ENCODE measurements at regions not wholly inside any gene's neighbourhood (a gene's known extent, or its start where the extent isn't known, plus 50 kb on each side); places are given as distances from the start of the nearest gene placed in this dataset.

DNA sequence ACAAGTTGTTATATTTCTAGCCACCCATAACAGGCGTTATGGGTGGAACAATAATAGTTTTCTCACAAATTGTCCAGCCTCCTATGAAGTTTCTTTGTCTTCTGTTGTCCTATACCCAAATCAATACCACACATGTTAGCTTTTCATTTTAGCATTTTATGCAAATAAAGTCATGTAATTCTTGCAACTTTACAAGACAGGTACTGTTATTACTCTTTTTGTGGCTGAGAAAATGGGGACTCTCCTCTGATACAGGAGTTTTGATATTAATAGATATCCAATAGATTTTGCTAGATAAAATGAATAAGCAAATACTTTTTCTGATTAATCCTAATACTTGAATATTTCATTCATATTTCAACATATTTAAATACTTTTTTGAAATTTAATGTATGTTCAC is 151.0 kb downstream of the PMAIP1 start:
- TF ChIP-seq, protein P1, sequence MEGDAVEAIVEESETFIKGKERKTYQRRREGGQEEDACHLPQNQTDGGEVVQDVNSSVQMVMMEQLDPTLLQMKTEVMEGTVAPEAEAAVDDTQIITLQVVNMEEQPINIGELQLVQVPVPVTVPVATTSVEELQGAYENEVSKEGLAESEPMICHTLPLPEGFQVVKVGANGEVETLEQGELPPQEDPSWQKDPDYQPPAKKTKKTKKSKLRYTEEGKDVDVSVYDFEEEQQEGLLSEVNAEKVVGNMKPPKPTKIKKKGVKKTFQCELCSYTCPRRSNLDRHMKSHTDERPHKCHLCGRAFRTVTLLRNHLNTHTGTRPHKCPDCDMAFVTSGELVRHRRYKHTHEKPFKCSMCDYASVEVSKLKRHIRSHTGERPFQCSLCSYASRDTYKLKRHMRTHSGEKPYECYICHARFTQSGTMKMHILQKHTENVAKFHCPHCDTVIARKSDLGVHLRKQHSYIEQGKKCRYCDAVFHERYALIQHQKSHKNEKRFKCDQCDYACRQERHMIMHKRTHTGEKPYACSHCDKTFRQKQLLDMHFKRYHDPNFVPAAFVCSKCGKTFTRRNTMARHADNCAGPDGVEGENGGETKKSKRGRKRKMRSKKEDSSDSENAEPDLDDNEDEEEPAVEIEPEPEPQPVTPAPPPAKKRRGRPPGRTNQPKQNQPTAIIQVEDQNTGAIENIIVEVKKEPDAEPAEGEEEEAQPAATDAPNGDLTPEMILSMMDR (conservative IDR thresholded peaks at IDR 0.05; ENCODE audit: control insufficient read depth, insufficient read depth, low read depth, low read length), result no peak
- DNase-seq (ENCODE audit: low read depth), result no peak
- no peak overlapping the region for H3K4me3 ChIP-seq (ENCODE audit: control insufficient read depth, low read depth, low read length)

DNA sequence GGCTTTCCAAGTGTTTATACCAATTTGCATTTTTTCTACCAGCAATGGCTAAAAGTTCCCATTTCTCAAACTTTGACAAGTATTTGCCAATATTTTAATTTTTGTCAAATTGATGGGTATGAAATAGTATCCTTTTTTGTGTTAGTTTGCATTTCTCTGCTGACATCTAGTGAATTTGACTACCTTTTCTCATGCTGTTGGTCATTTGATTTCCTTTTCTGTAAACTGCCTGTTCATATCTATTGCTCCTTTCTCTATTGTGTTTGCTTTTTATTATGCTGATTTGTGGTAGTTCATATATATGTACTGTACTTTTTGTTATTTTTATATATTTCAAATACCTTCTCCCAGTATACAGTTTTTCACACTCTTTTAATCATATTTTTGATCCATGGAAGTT is 149.4 kb downstream of the PMAIP1 start:
- DNase-seq (ENCODE audit: low read depth), result no peak
- H3K4me3 ChIP-seq (ENCODE audit: control insufficient read depth, low read depth, low read length), result no peak overlapping the region
- TF ChIP-seq, protein P1 (conservative IDR thresholded peaks at IDR 0.05; ENCODE audit: control insufficient read depth, insufficient read depth, low read depth, low read length), result no peak

DNA sequence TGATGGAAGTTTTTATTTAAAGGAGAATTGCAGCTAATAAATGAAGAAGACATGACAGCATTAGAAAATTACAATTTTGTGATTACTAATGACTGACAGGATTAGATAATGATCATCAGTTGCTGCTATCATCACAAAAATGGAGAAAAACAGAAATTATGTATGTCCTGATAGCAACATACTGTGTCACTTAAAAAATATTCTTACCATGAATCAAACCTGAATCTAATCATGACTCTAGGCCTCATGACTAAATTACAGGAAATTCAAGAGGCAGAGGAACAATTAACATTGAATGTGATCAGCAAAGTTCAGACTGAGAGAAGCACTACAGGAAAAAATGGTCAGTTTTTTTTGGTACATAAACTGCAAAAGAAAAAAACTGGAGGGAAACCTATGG is 147.8 kb downstream of the PMAIP1 start:
- TF ChIP-seq, protein P1 (conservative IDR thresholded peaks at IDR 0.05; ENCODE audit: control insufficient read depth, insufficient read depth, low read depth, low read length), result no peak
- DNase-seq (ENCODE audit: low read depth), result peak; percentile 41

DNA sequence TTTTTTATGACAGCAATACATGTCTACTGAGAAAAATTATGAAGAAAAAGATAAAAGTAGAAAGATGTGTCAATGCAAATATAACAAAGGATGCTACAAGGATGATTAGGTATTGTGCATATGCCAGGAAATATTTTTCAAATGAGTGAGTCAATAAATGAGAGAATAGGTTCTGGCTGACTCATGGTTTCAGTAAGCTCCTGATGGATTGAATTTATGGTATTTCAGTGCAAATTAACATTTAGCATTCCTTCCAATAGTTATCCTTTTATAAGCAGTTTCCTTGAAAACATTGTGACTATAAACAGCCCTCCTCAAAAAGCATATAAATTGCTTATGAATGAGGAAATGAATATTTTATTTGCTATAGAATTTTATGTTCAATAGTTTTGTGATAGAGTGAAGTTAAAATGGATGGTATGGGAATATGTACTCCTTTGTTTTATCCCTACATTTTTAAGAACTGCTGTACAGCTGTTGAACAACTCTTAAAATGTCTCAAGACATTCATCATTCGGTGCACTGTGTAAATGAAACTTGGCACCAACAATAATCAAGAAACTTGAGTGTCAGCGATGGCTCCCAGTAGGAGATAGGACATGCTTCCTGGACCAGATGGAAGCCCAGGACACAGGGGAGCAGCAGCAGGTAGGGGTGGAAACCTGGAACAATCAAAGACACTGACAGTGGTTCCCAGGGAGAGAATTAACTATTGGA is 144.7 kb downstream of the PMAIP1 start:
- no peak overlapping the region for H3K4me3 ChIP-seq (ENCODE audit: control insufficient read depth, low read depth, low read length)
- peak; percentile 82 for DNase-seq (ENCODE audit: low read depth)
- TF ChIP-seq, protein P1 (conservative IDR thresholded peaks at IDR 0.05; ENCODE audit: control insufficient read depth, insufficient read depth, low read depth, low read length), result no peak

More for the DNA sequence above, 147.8 kb downstream of the PMAIP1 start:
- H3K4me3 ChIP-seq (ENCODE audit: control insufficient read depth, low read depth, low read length), result no peak overlapping the region

DNA sequence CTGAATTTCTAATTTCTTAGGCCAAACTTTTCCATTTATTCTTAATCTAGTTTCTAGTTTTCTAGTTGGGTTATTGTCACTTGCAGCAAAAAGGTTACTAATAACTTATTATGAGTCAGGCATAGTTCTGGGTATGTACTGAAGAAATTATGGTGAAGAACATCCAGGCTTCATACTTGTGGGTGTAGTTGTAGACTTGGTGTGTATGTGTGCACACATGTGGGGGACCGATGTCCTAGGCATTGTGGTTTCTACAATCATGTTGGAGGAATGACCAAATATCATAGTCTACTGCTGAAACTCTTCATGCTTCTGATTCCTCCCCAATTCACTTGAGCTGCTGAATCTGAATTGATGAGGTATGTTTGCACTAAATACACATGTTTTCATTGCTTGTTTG is 141.2 kb downstream of the PMAIP1 start:
- peak; percentile 29 for DNase-seq (ENCODE audit: low read depth)
- no peak overlapping the region for H3K4me3 ChIP-seq (ENCODE audit: control insufficient read depth, low read depth, low read length)
- TF ChIP-seq, protein P1 (conservative IDR thresholded peaks at IDR 0.05; ENCODE audit: control insufficient read depth, insufficient read depth, low read depth, low read length), result no peak

DNA sequence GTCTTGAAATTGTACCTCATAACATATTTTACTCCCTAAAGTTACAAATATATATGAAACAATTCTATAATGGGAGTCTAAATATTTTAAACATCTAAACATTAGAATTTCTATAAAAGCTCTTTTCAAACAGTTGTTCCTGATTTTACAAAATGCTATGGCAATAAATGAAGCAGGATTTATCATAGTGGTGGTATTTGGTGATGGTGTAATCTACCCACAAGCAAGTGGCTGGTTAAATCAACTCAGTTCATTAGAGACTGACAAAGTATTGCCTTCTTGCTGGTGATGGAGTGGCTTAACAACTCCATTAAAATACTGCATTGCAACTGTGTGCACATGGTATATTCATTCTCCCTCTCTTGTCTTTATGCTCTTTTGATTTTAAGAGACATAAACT is 138.9 kb downstream of the PMAIP1 start:
- TF ChIP-seq, protein P1 (conservative IDR thresholded peaks at IDR 0.05; ENCODE audit: control insufficient read depth, insufficient read depth, low read depth, low read length), result no peak
- no peak for DNase-seq (ENCODE audit: low read depth)
- H3K4me3 ChIP-seq (ENCODE audit: control insufficient read depth, low read depth, low read length), result no peak overlapping the region
